Adrenal gland (tissue), 9 donors: ENCODE measurements at regions not wholly inside any gene's neighbourhood (a gene's known extent, or its start where the extent isn't known, plus 50 kb on each side); places are given as distances from the start of the nearest gene placed in this dataset.

Experiments
- DNase-seq, 7 donors: peaks; one replicate each; pipeline ENCODE4 v3.0.0-alpha.2; 2019 to 2020
- H3K27ac ChIP-seq, 5 donors: fragments of 200-600 bp; sonication (generic) in 4 of 5; 1 replicate in 3 of 5; 2 replicates in 2 of 5; pipeline versions ENCODE4 v1.5.1 to v1.8.0; 2016 to 2020; ENCODE audit warnings: mild to moderate bottlenecking in 1 of 5
- H3K27me3 ChIP-seq: fragments of 200-600 bp; 2 replicates; pipeline ENCODE4 v1.8.0; 2021
- H3K36me3 ChIP-seq, 2 donors: fragments of 200-600 bp; replicated peaks in 1 of 2; 1 replicate in 1 of 2; 2 replicates in 1 of 2; pipeline versions ENCODE4 v1.5.1 to v1.8.0; 2018 to 2022
- H3K4me1 ChIP-seq, 2 donors: fragments of 200-600 bp; replicated peaks in 1 of 2; 1 replicate in 1 of 2; 2 replicates in 1 of 2; pipeline versions ENCODE4 v1.5.1 to v1.8.0; 2018 to 2021
- H3K4me3 ChIP-seq, 4 donors: fragments of 200-600 bp; sonication (generic) in 3 of 4; one replicate each; pipeline ENCODE4 v1.5.1; 2016 to 2018
- H3K9me3 ChIP-seq, 3 donors: fragments of 200-600 bp; sonication (generic) in 1 of 3; replicated peaks in 1 of 3; 1 replicate in 2 of 3; 2 replicates in 1 of 3; pipeline versions ENCODE4 v1.5.1 to v1.8.0; 2016 to 2021
- POLR2A ChIP-seq, 2 donors: fragments of 450-650 bp; IDR thresholded peaks; one replicate each; pipeline ENCODE4 v1.6.1; 2017; ENCODE audit warnings: antibody characterized with exemption in 2 of 2, mild to moderate bottlenecking in 2 of 2, moderate library complexity in 1 of 2
- WGBS, 4 donors: extraction: QIAGEN DNeasy Blood & Tissue Kit in 2 of 4; methylation state at CpG; one replicate each; pipeline versions ENCODE4 v1.1.5 to v1.1.7; 2013 to 2017; 5-methylcytosine and 5-hydroxymethylcytosine counted together
- intact Hi-C, 2 donors: fragments of 100-400 bp; cut with DNase I; formaldehyde crosslinking; loops; one replicate each; pipeline versions ENCODE4 v1.14.1 to v1.15.0; 2022 to 2023
- TF ChIP-seq, protein P1 (sequence below), 6 experiments: fragments of 450-650 bp in 4 of 6; fragments of 200-600 bp in 2 of 6; sonication (generic) in 1 of 6; IDR thresholded peaks; 1 replicate in 5 of 6; 2 replicates in 1 of 6; pipeline versions ENCODE4 v1.5.1 to v1.8.0; 2016 to 2021; ENCODE audit warnings: antibody characterized with exemption in 6 of 6, mild to moderate bottlenecking in 2 of 6, moderate library complexity in 1 of 6
- donor health status: healthy with polysubstance abuse.
- donor health status: Bipolar disorder and iron deficiency.
- donor health status: DM: yes; HTN: yes; CAD: no.
- donor health status: DM: no; HTN: no; CAD: no.
- donor health status: DM: no; HTN: no; CAD: no.

DNA sequence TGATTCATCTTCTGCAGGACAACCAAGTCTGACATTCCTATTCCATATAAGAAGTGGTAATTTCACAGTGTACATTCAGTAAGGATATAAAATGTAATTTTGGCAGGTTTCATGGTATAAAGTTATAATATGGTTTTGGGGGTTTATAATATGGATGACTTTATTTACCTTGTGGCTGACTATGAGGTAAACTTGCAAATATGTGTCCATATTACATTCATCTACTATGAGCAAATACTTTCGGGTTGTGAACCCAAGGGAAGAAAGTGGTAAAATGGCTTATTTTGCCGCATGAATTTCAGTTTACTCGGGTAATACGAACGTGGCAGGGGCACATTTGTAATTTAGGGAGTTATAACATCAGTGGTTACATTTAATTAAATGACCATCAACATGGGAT, 86.7 kb upstream of the TNFSF11 start:
- DNase-seq: no peak
- intact Hi-C loops: no loop called here
- TF ChIP-seq POLR2A (IDR thresholded peaks at IDR 0.05): no peak
- TF ChIP-seq, protein P1, sequence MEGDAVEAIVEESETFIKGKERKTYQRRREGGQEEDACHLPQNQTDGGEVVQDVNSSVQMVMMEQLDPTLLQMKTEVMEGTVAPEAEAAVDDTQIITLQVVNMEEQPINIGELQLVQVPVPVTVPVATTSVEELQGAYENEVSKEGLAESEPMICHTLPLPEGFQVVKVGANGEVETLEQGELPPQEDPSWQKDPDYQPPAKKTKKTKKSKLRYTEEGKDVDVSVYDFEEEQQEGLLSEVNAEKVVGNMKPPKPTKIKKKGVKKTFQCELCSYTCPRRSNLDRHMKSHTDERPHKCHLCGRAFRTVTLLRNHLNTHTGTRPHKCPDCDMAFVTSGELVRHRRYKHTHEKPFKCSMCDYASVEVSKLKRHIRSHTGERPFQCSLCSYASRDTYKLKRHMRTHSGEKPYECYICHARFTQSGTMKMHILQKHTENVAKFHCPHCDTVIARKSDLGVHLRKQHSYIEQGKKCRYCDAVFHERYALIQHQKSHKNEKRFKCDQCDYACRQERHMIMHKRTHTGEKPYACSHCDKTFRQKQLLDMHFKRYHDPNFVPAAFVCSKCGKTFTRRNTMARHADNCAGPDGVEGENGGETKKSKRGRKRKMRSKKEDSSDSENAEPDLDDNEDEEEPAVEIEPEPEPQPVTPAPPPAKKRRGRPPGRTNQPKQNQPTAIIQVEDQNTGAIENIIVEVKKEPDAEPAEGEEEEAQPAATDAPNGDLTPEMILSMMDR (IDR thresholded peaks at IDR 0.05): no peak
- Histone ChIP-seq H3K27ac (no peak overlapping the region), H3K9me3 (no peaks in the 10 kb centered on the region), H3K27me3 (no peaks in the 10 kb centered on the region), H3K4me3 (no peak overlapping the region), H3K36me3 (no peaks in the 10 kb centered on the region), H3K4me1 (peaks cover 0 to 5% of the 10 kb centered on the region in 2 donors)
- WGBS, 4 donors: 90 to 94% (median 92%) methylated on average over 5 of the region's 5 CpGs

DNA sequence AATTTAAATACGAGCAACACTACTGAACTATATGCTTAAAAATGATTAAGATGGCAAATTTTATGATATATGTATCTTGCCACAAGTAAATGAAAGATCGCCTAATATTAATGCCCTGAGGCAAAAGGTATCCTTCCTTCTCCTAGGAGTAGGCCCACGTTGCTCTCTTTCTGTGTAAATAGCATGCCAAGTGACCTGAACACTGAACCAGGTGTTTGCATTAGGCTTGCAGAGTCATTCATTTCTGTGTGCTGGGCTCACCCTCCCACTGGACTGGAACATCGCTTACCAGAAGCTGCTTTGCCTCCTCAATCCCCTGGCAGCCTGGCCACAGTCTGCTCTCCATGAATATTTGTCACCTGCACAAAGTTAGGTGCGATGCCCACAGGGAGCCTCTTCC, 83.3 kb upstream of the TNFSF11 start:
- WGBS, 4 donors: 66 to 72% (median 71%) methylated on average over 5 of the region's 5 CpGs
- no peaks in the 10 kb centered on the region for H3K9me3 ChIP-seq
- intact Hi-C loops: no loop called here
- no peaks in the 10 kb centered on the region for H3K27me3 ChIP-seq
- no peak for DNase-seq
- no peak overlapping the region for H3K27ac ChIP-seq
- no peak overlapping the region for H3K4me3 ChIP-seq
- H3K36me3 ChIP-seq: no peaks in the 10 kb centered on the region
- H3K4me1 ChIP-seq: peaks cover 0 to 5% of the 10 kb centered on the region in 2 donors
- TF ChIP-seq, protein P1 (IDR thresholded peaks at IDR 0.05): no peak
- TF ChIP-seq POLR2A (IDR thresholded peaks at IDR 0.05): no peak

DNA sequence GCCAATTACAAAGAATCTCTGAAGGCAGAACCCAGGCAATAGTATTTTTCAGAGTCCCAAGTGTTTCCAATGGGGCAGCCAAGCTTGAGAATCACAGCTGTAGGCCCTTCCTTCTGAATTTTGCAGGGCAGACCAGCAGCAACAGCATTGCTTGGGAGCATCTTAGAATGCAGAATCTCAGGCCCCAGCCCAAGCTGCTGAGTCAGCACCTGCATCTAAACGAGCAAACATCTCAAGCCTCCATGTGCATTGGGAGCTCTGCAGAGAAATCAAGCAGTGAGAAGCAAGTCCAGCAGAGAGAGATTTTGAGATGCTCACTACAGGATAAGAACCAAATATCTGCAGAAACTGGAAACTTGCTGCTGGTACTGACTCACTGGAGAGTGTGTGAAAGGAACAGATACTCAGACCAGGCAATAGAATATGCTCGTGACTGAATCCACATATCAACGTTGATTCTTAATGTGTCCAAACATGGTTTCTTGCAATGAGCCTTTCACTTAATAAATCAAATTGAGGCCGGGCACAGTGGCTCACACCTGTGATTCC, 81.5 kb upstream of the TNFSF11 start:
- WGBS, 4 donors: 75 to 86% (median 85%) methylated on average over 4 of the region's 4 CpGs
- no peaks in the 10 kb centered on the region for H3K27me3 ChIP-seq

DNA sequence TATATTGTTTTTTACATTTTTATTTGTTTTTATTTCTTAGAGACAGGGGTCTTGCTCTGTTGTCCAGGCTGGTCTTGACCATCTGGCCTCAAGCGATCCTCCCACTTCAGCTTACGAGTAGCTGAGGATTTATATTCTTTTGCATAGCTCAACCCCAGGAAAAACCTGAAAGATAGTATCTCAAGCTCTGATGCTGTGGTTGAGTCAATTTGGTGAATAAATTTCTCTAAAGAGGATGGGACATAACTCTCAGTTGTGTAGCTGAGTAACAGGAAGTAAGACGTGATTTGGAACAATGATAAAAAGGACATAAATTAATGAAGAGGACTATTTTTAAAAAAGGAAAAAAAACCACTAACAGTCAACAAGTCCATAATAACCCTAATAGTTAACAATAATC, 79.8 kb upstream of the TNFSF11 start:
- Histone ChIP-seq H3K4me1 (no peaks in the 10 kb centered on the region), H3K4me3 (no peak overlapping the region), H3K27ac (no peak overlapping the region), H3K36me3 (no peaks in the 10 kb centered on the region), H3K9me3 (no peaks in the 10 kb centered on the region), H3K27me3 (no peaks in the 10 kb centered on the region)
- DNase-seq: no peak
- TF ChIP-seq, protein P1 (IDR thresholded peaks at IDR 0.05): no peak
- TF ChIP-seq POLR2A (IDR thresholded peaks at IDR 0.05): no peak
- 41 to 43% (median 43%) methylated on average over 3 of the region's 3 CpGs for WGBS, 4 donors
- intact Hi-C loops: no loop called here

More for the DNA sequence above, 81.5 kb upstream of the TNFSF11 start:
- Histone ChIP-seq H3K27ac (no peak overlapping the region), H3K9me3 (no peaks in the 10 kb centered on the region), H3K36me3 (no peaks in the 10 kb centered on the region), H3K4me3 (no peak overlapping the region), H3K4me1 (no peaks in the 10 kb centered on the region)
- DNase-seq: no peak
- intact Hi-C loops: no loop called here
- TF ChIP-seq, protein P1 (IDR thresholded peaks at IDR 0.05): no peak
- TF ChIP-seq POLR2A (IDR thresholded peaks at IDR 0.05): no peak
